ENCODE measurements at regions not wholly inside any gene's neighbourhood (a gene's known extent, or its start where the extent isn't known, plus 50 kb on each side); places are given as distances from the start of the nearest gene placed in this dataset.
A peak's percentile ranks its signal among the peaks of the same experiment; 100 is the strongest.
"Not testable (repeated sequence)": the region's sequence is repeated elsewhere in the genome, so short reads cannot be mapped to it uniquely, and the experiment has no call there.

- Histone ChIP-seq H3K36me3 (replicated peaks) (no peaks in the 10 kb centered on the region), H3K4me3 (no peak overlapping the region), H3K4me1 (0 out of 2 replicates have a peak, but pooled peaks cover 3% of the 10 kb centered on the region), H3K27me3 (ENCODE audit: low read depth) (no peaks in the 10 kb centered on the region), H3K9me3 (0 out of 2 replicates have a peak, but pooled peaks cover 2% of the 10 kb centered on the region)
- no peak for DNase-seq (ENCODE audit: low spot score in 2 of 2)
- in situ Hi-C loops (cut with MboI; ENCODE audit: low sequenced_read_pairs): no loop called here
Measured at GRCh38 chr17:63019138-63019873, 53.3 kb downstream of the TANC2 start.

GRCh38 chr17:63022567-63022966, 56.5 kb downstream of the TANC2 start:
- H3K27me3 ChIP-seq (ENCODE audit: low read depth): no peaks in the 10 kb centered on the region
- no peak overlapping the region for H3K4me3 ChIP-seq
- no peaks in the 10 kb centered on the region for H3K36me3 ChIP-seq (replicated peaks)
- 0 out of 2 replicates have a peak, but pooled peaks cover 2% of the 10 kb centered on the region for H3K9me3 ChIP-seq
- DNase-seq (ENCODE audit: low spot score in 2 of 2): no peak
- in situ Hi-C loops (cut with MboI; ENCODE audit: low sequenced_read_pairs): no loop called here
- H3K4me1 ChIP-seq: 0 out of 2 replicates have a peak, but pooled peaks cover 3% of the 10 kb centered on the region

- DNase-seq (ENCODE audit: low spot score in 2 of 2): no peak
- 0 out of 2 replicates have a peak, but pooled peaks cover 3% of the 10 kb centered on the region for H3K4me1 ChIP-seq
- in situ Hi-C loops (cut with MboI; ENCODE audit: low sequenced_read_pairs): no loop called here
- 0 out of 2 replicates have a peak, but pooled peaks cover 2% of the 10 kb centered on the region for H3K9me3 ChIP-seq
- no peaks in the 10 kb centered on the region for H3K27me3 ChIP-seq (ENCODE audit: low read depth)
- no peaks in the 10 kb centered on the region for H3K36me3 ChIP-seq (replicated peaks)
- H3K4me3 ChIP-seq: no peak overlapping the region
Measured at GRCh38 chr17:63023049-63023448, 57.0 kb downstream of the TANC2 start.

- Histone ChIP-seq H3K4me1 (0 out of 2 replicates have a peak, but pooled peaks cover 3% of the 10 kb centered on the region), H3K36me3 (replicated peaks) (no peaks in the 10 kb centered on the region), H3K4me3 (no peak overlapping the region), H3K9me3 (0 out of 2 replicates have a peak, but pooled peaks cover 2% of the 10 kb centered on the region), H3K27me3 (ENCODE audit: low read depth) (no peaks in the 10 kb centered on the region)
- DNase-seq (ENCODE audit: low spot score in 2 of 2): no peak
- in situ Hi-C loops (cut with MboI; ENCODE audit: low sequenced_read_pairs): no loop called here
Measured at GRCh38 chr17:63024201-63024600, 58.2 kb downstream of the TANC2 start.

GRCh38 chr17:63024716-63025115, 58.7 kb downstream of the TANC2 start:
- Histone ChIP-seq H3K27me3 (ENCODE audit: low read depth) (no peaks in the 10 kb centered on the region), H3K4me1 (0 out of 2 replicates have a peak, but pooled peaks cover 3% of the 10 kb centered on the region)
- in situ Hi-C loops (cut with MboI; ENCODE audit: low sequenced_read_pairs): no loop called here

GRCh38 chr17:63025637-63026036, 59.6 kb downstream of the TANC2 start:
- DNase-seq (ENCODE audit: low spot score in 2 of 2); H3K4me1 ChIP-seq; H3K27me3 ChIP-seq (ENCODE audit: low read depth); H3K9me3 ChIP-seq; H3K36me3 ChIP-seq (replicated peaks); H3K4me3 ChIP-seq; in situ Hi-C loops (cut with MboI; ENCODE audit: low sequenced_read_pairs): not testable (repeated sequence)

More at GRCh38 chr17:63024716-63025115, 58.7 kb downstream of the TANC2 start:
- Histone ChIP-seq H3K9me3 (0 out of 2 replicates have a peak, but pooled peaks cover 2% of the 10 kb centered on the region), H3K36me3 (replicated peaks) (no peaks in the 10 kb centered on the region), H3K4me3 (no peak overlapping the region)
- DNase-seq (ENCODE audit: low spot score in 2 of 2): no peak

GRCh38 chr17:63029541-63029940, 63.5 kb downstream of the TANC2 start:
- Histone ChIP-seq H3K4me1 (peaks cover 5% of the 10 kb centered on the region), H3K4me3 (no peak overlapping the region), H3K36me3 (replicated peaks) (no peaks in the 10 kb centered on the region; the same call in 1 of the 2 replicates), H3K27me3 (ENCODE audit: low read depth) (no peaks in the 10 kb centered on the region), H3K9me3 (no peaks in the 10 kb centered on the region)
- in situ Hi-C loops (cut with MboI; ENCODE audit: low sequenced_read_pairs): no loop called here
- no peak for DNase-seq (ENCODE audit: low spot score in 2 of 2)

GRCh38 chr17:63032142-63032541, 66.1 kb downstream of the TANC2 start:
- H3K36me3 ChIP-seq (replicated peaks): no peaks in the 10 kb centered on the region; the same call in 1 of the 2 replicates
- no peaks in the 10 kb centered on the region for H3K27me3 ChIP-seq (ENCODE audit: low read depth)
- in situ Hi-C loops (cut with MboI; ENCODE audit: low sequenced_read_pairs): no loop called here
- DNase-seq (ENCODE audit: low spot score in 2 of 2): no peak
- H3K4me3 ChIP-seq: no peak overlapping the region
- no peaks in the 10 kb centered on the region for H3K9me3 ChIP-seq
- peaks cover 19% of the 10 kb centered on the region for H3K4me1 ChIP-seq

- no peaks in the 10 kb centered on the region for H3K9me3 ChIP-seq
- DNase-seq (ENCODE audit: low spot score in 2 of 2): no peak
- no peaks in the 10 kb centered on the region; the same call in 1 of the 2 replicates for H3K36me3 ChIP-seq (replicated peaks)
- H3K4me3 ChIP-seq: no peak overlapping the region
- H3K4me1 ChIP-seq: peaks cover 23% of the 10 kb centered on the region
- in situ Hi-C loops (cut with MboI; ENCODE audit: low sequenced_read_pairs): no loop called here
- no peaks in the 10 kb centered on the region for H3K27me3 ChIP-seq (ENCODE audit: low read depth)
Measured at GRCh38 chr17:63033142-63033541, 67.1 kb downstream of the TANC2 start.

- H3K9me3 ChIP-seq: no peaks in the 10 kb centered on the region
- peaks cover 42% of the 10 kb centered on the region for H3K4me1 ChIP-seq
- peak in 1 of 2 experiments; percentile 24 for DNase-seq (ENCODE audit: low spot score in 2 of 2)
- no peaks in the 10 kb centered on the region for H3K27me3 ChIP-seq (ENCODE audit: low read depth)
- H3K36me3 ChIP-seq (replicated peaks): no peaks in the 10 kb centered on the region
- in situ Hi-C loops (cut with MboI; ENCODE audit: low sequenced_read_pairs): no loop called here
- no peak overlapping the region for H3K4me3 ChIP-seq
Measured at GRCh38 chr17:63035271-63035670, 69.2 kb downstream of the TANC2 start.

GRCh38 chr17:63035695-63036094, 69.7 kb downstream of the TANC2 start:
- H3K27me3 ChIP-seq (ENCODE audit: low read depth): no peaks in the 10 kb centered on the region
- H3K36me3 ChIP-seq (replicated peaks): no peaks in the 10 kb centered on the region
- H3K4me1 ChIP-seq: peaks cover 47% of the 10 kb centered on the region
- H3K9me3 ChIP-seq: no peaks in the 10 kb centered on the region
- H3K4me3 ChIP-seq: no peak overlapping the region
- in situ Hi-C loops (cut with MboI; ENCODE audit: low sequenced_read_pairs): no loop called here
- DNase-seq (ENCODE audit: low spot score in 2 of 2): no peak

- Histone ChIP-seq H3K27me3 (ENCODE audit: low read depth) (no peaks in the 10 kb centered on the region), H3K4me3 (no peak overlapping the region), H3K9me3 (no peaks in the 10 kb centered on the region), H3K4me1 (peaks cover 71% of the 10 kb centered on the region), H3K36me3 (replicated peaks) (no peaks in the 10 kb centered on the region)
- DNase-seq (ENCODE audit: low spot score in 2 of 2): peak; percentile 29 to 44
- in situ Hi-C loops (cut with MboI; ENCODE audit: low sequenced_read_pairs): no loop called here
Measured at GRCh38 chr17:63039342-63039741, 73.3 kb downstream of the TANC2 start.

- Histone ChIP-seq H3K9me3 (no peaks in the 10 kb centered on the region), H3K36me3 (replicated peaks) (no peaks in the 10 kb centered on the region), H3K4me3 (0 out of 2 replicates have a peak overlapping the region, but pooled peaks have one; percentile 1), H3K27me3 (ENCODE audit: low read depth) (no peaks in the 10 kb centered on the region), H3K4me1 (peaks cover 78% of the 10 kb centered on the region)
- DNase-seq (ENCODE audit: low spot score in 2 of 2): peak; percentile 47 to 72
- in situ Hi-C loops (cut with MboI; ENCODE audit: low sequenced_read_pairs): no loop called here
Measured at GRCh38 chr17:63039899-63040602, 74.0 kb downstream of the TANC2 start.

- Histone ChIP-seq H3K36me3 (replicated peaks) (no peaks in the 10 kb centered on the region), H3K9me3 (no peaks in the 10 kb centered on the region), H3K4me3 (no peak overlapping the region), H3K27me3 (ENCODE audit: low read depth) (no peaks in the 10 kb centered on the region), H3K4me1 (peaks cover 77% of the 10 kb centered on the region)
- peak; percentile 23 to 39 for DNase-seq (ENCODE audit: low spot score in 2 of 2)
- in situ Hi-C loops (cut with MboI; ENCODE audit: low sequenced_read_pairs): no loop called here
Measured at GRCh38 chr17:63040816-63041215, 74.8 kb downstream of the TANC2 start.
